ENCODE measurements at regions not wholly inside any gene's neighbourhood (a gene's known extent, or its start where the extent isn't known, plus 50 kb on each side); places are given as distances from the start of the nearest gene placed in this dataset.

- H3K4me1 Mint-ChIP-seq = no peaks in the 10 kb centered on the region
- no peak overlapping the region for H3K27ac Mint-ChIP-seq
- no peaks in the 10 kb centered on the region for H3K27me3 Mint-ChIP-seq
- no peaks in the 10 kb centered on the region for H3K9me3 Mint-ChIP-seq
- ATAC-seq (ENCODE audit: low read depth) (no peak), DNase-seq (no peak)
- no peak for TF ChIP-seq CTCF (IDR thresholded peaks at IDR 0.05)
- H3K36me3 Mint-ChIP-seq (ENCODE audit: low read depth) = no peaks in the 10 kb centered on the region
- H3K4me3 Mint-ChIP-seq = no peak overlapping the region
- intact Hi-C loops (cut with micrococcal nuclease) = no loop called here
- ChIA-PET POLR2A (no interaction called here), CTCF (no interaction called here)
These were observed 289.6 kb upstream of the ADAMTSL1 start for GRCh38 chr9:18184401-18184800.

GRCh38 chr9:18185196-18185595, 288.8 kb upstream of the ADAMTSL1 start:
- intact Hi-C loops (cut with micrococcal nuclease) = no loop called here
- CTCF ChIA-PET = no interaction called here
- no peaks in the 10 kb centered on the region for H3K4me1 Mint-ChIP-seq
- H3K27me3 Mint-ChIP-seq = no peaks in the 10 kb centered on the region
- POLR2A ChIA-PET = no interaction called here
- no peak for DNase-seq
- H3K27ac Mint-ChIP-seq = no peak overlapping the region
- no peak for ATAC-seq (ENCODE audit: low read depth)
- H3K4me3 Mint-ChIP-seq = no peak overlapping the region
- no peaks in the 10 kb centered on the region for H3K36me3 Mint-ChIP-seq (ENCODE audit: low read depth)
- no peak for TF ChIP-seq CTCF (IDR thresholded peaks at IDR 0.05)
- H3K9me3 Mint-ChIP-seq = no peaks in the 10 kb centered on the region

GRCh38 chr9:18188971-18189370, 285.0 kb upstream of the ADAMTSL1 start:
- Mint-ChIP-seq H3K4me1 (no peaks in the 10 kb centered on the region), H3K9me3 (no peaks in the 10 kb centered on the region), H3K4me3 (no peak overlapping the region), H3K27ac (no peak overlapping the region), H3K36me3 (ENCODE audit: low read depth) (no peaks in the 10 kb centered on the region), H3K27me3 (no peaks in the 10 kb centered on the region)
- ChIA-PET POLR2A (no interaction called here), CTCF (no interaction called here)
- ATAC-seq (ENCODE audit: low read depth) (no peak), DNase-seq (no peak)
- TF ChIP-seq CTCF (IDR thresholded peaks at IDR 0.05) = no peak
- intact Hi-C loops (cut with micrococcal nuclease) = no loop called here

- ChIA-PET CTCF (no interaction called here), POLR2A (no interaction called here)
- H3K27ac Mint-ChIP-seq = no peak overlapping the region
- H3K4me3 Mint-ChIP-seq = no peak overlapping the region
- TF ChIP-seq CTCF (IDR thresholded peaks at IDR 0.05) = no peak
- no peaks in the 10 kb centered on the region for H3K4me1 Mint-ChIP-seq
- no peak for ATAC-seq (ENCODE audit: low read depth)
- DNase-seq = no peak
- intact Hi-C loops (cut with micrococcal nuclease) = no loop called here
- no peaks in the 10 kb centered on the region for H3K36me3 Mint-ChIP-seq (ENCODE audit: low read depth)
- no peaks in the 10 kb centered on the region for H3K27me3 Mint-ChIP-seq
- no peaks in the 10 kb centered on the region for H3K9me3 Mint-ChIP-seq
These were observed 283.9 kb upstream of the ADAMTSL1 start for GRCh38 chr9:18189871-18190670.

- H3K36me3 Mint-ChIP-seq (ENCODE audit: low read depth) = no peaks in the 10 kb centered on the region
- ATAC-seq (ENCODE audit: low read depth) = no peak
- ChIA-PET POLR2A (no interaction called here), CTCF (no interaction called here)
- no peak for TF ChIP-seq CTCF (IDR thresholded peaks at IDR 0.05)
- H3K27ac Mint-ChIP-seq = no peak overlapping the region
- H3K4me3 Mint-ChIP-seq = no peak overlapping the region
- no peaks in the 10 kb centered on the region for H3K4me1 Mint-ChIP-seq
- no peaks in the 10 kb centered on the region for H3K27me3 Mint-ChIP-seq
- H3K9me3 Mint-ChIP-seq = no peaks in the 10 kb centered on the region
- intact Hi-C loops (cut with micrococcal nuclease) = no loop called here
- no peak for DNase-seq
These were observed 283.1 kb upstream of the ADAMTSL1 start for GRCh38 chr9:18190671-18191374.

Data from activated B cell treated with CpG ODN at 0.5 μM for 24 hours (primary cell).